OCI-LY1 (cell line): ENCODE measurements at regions not wholly inside any gene's neighbourhood (a gene's known extent, or its start where the extent isn't known, plus 50 kb on each side); places are given as distances from the start of the nearest gene placed in this dataset.

Experiments
- H2AFZ ChIP-seq: fragments of 200-600 bp; sonication (generic), shearing (Covaris generic); 2 replicates; pipeline ENCODE4 v1.6.0; 2014; ENCODE audit warnings: antibody characterized with exemption, mild to moderate bottlenecking, low read length
- H3F3A ChIP-seq: fragments of 200-600 bp; sonication (generic), shearing (Covaris generic); 2 replicates; pipeline ENCODE4 v1.6.0; 2014; ENCODE audit warnings: mild to moderate bottlenecking, antibody characterized with exemption, low read length, moderate library complexity; ENCODE audit not compliant: insufficient read depth
- H3K27ac ChIP-seq: fragments of 200-600 bp; sonication (generic); 2 replicates; pipeline ENCODE4 v1.5.1; 2014; ENCODE audit warnings: low read length, mixed run types, mild to moderate bottlenecking, low read depth; ENCODE audit not compliant: poor library complexity, severe bottlenecking
- H3K27me3 ChIP-seq: fragments of 200-600 bp; sonication (generic); 2 replicates; pipeline ENCODE4 v1.6.0; 2014; ENCODE audit warnings: antibody characterized with exemption, mild to moderate bottlenecking, low read length, moderate library complexity; ENCODE audit not compliant: insufficient read depth
- H3K36me3 ChIP-seq: fragments of 200-600 bp; sonication (generic); 2 replicates; pipeline ENCODE4 v1.6.1; 2014; ENCODE audit warnings: mild to moderate bottlenecking, antibody characterized with exemption, low read length, moderate library complexity, mixed read lengths; ENCODE audit not compliant: insufficient read depth
- H3K4me1 ChIP-seq: fragments of 200-600 bp; sonication (generic); 2 replicates; pipeline ENCODE4 v1.5.1; 2014; ENCODE audit warnings: mild to moderate bottlenecking, low read length, moderate library complexity; ENCODE audit not compliant: insufficient read depth, severe bottlenecking
- H3K4me2 ChIP-seq: fragments of 200-600 bp; sonication (generic), shearing (Covaris generic); 2 replicates; pipeline ENCODE4 v1.6.1; 2014; ENCODE audit warnings: low read length
- H3K4me3 ChIP-seq: fragments of 200-600 bp; sonication (generic); 2 replicates; pipeline ENCODE4 v1.5.1; 2014; ENCODE audit warnings: low read length, low read depth, mild to moderate bottlenecking, mixed read lengths; ENCODE audit not compliant: poor library complexity, severe bottlenecking
- H3K79me2 ChIP-seq: fragments of 200-600 bp; shearing (Covaris generic); 2 replicates; pipeline ENCODE4 v1.6.1; 2016; ENCODE audit warnings: mixed run types, low read length, mixed read lengths; ENCODE audit not compliant: insufficient read depth
- H3K9ac ChIP-seq: fragments of 200-600 bp; sonication (generic), shearing (Covaris generic); 2 replicates; pipeline ENCODE4 v1.6.1; 2014; ENCODE audit warnings: mild to moderate bottlenecking, low read length, mixed read lengths
- H3K9me2 ChIP-seq: fragments of 200-600 bp; sonication (generic), shearing (Covaris generic); 2 replicates; pipeline ENCODE4 v1.6.1; 2014; ENCODE audit warnings: low read depth, mild to moderate bottlenecking, low read length, mixed read lengths
- H3K9me3 ChIP-seq: fragments of 200-600 bp; shearing (Covaris generic); 2 replicates; pipeline ENCODE4 v1.6.1; 2014; ENCODE audit warnings: low read length, mixed read lengths
- H4K20me1 ChIP-seq: fragments of 200-600 bp; sonication (generic), shearing (Covaris generic); 2 replicates; pipeline ENCODE4 v1.6.0; 2016; ENCODE audit warnings: mild to moderate bottlenecking, low read length; ENCODE audit not compliant: insufficient read depth
- CTCF ChIP-seq: fragments of 200-600 bp; sonication (generic), shearing (Covaris generic); IDR thresholded peaks from 2 replicates; pipeline ENCODE4 v1.5.1; 2017; ENCODE audit warnings: mild to moderate bottlenecking, antibody characterized with exemption, low read length, moderate library complexity, mixed read lengths
- EZH2 ChIP-seq: fragments of 200-600 bp; sonication (generic), shearing (Covaris generic); IDR thresholded peaks from 2 replicates; pipeline ENCODE4 v1.8.0; 2017; ENCODE audit warnings: borderline replicate concordance, mixed run types, mild to moderate bottlenecking, antibody characterized with exemption, low read length, moderate library complexity, mixed read lengths

- Histone ChIP-seq H3K79me2 (no peaks in the 10 kb centered on the region), H3K36me3 (no peaks in the 10 kb centered on the region), H3K27ac (no peak overlapping the region), H3K9ac (no peak overlapping the region), H4K20me1 (no peaks in the 10 kb centered on the region), H2AFZ (no peak overlapping the region), H3K4me3 (no peak overlapping the region), H3K9me2 (no peaks in the 10 kb centered on the region), H3K4me1 (no peaks in the 10 kb centered on the region), H3F3A (no peaks in the 10 kb centered on the region), H3K27me3 (no peaks in the 10 kb centered on the region), H3K4me2 (no peak overlapping the region), H3K9me3 (no peaks in the 10 kb centered on the region)
- TF ChIP-seq EZH2, result no peak
- TF ChIP-seq CTCF, result no peak
Observed at GRCh38 chr9:80009204-80009603, 437.4 kb downstream of the TLE4 start.

DNA sequence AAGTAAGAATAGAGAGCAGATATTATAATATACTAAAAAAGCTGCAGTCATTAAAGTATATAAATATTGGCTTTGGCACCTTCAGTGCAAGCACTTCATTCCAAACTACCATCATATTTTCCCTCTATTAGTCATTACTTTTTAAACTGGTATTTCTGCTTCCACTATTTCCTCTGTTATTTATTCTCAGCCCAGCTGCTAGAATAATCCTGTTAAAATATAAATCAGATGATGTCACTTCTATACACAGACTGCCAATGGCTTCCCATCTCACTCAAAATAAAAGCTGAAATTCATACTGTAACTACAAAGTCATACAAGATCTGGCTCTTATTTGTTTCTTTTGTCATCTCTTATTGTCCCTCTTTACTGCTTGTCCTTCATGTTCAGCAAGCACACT lies 432.9 kb downstream of the TLE4 start:
- H3K27ac ChIP-seq, result no peak overlapping the region
- no peaks in the 10 kb centered on the region for H3K9me2 ChIP-seq
- H3K9me3 ChIP-seq, result no peaks in the 10 kb centered on the region
- no peak overlapping the region for H3K4me3 ChIP-seq
- H3K79me2 ChIP-seq, result no peaks in the 10 kb centered on the region
- no peaks in the 10 kb centered on the region for H3K36me3 ChIP-seq
- no peak for TF ChIP-seq CTCF
- TF ChIP-seq EZH2, result no peak
- H2AFZ ChIP-seq, result no peak overlapping the region
- H3K4me1 ChIP-seq, result no peaks in the 10 kb centered on the region
- no peak overlapping the region for H3K4me2 ChIP-seq
- H3K9ac ChIP-seq, result no peak overlapping the region
- no peaks in the 10 kb centered on the region for H3F3A ChIP-seq
- no peaks in the 10 kb centered on the region for H4K20me1 ChIP-seq
- no peaks in the 10 kb centered on the region for H3K27me3 ChIP-seq

DNA sequence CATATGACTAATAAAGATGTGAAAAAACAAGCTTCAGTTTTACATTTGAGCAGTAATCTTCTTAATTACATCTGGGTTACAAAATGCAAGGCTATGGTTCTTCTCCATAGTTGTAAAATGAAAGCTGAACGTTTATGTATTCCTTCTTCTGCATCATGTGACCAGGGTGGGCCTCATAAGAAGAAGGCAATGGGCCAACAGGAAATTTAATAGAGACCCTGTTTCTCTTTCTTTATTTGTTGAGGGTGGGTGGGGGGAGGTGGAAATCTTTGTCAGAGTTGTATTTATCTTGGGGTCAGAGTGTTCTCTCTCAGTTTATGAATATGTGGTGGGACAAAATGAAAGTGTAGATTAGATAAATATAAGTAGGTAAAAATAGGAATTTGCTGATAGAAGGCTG lies 418.8 kb downstream of the TLE4 start:
- Histone ChIP-seq H3F3A (no peaks in the 10 kb centered on the region), H3K79me2 (no peaks in the 10 kb centered on the region), H3K9me3 (no peaks in the 10 kb centered on the region), H4K20me1 (no peaks in the 10 kb centered on the region), H3K27ac (no peak overlapping the region), H3K4me2 (no peak overlapping the region), H3K36me3 (no peaks in the 10 kb centered on the region), H2AFZ (no peak overlapping the region), H3K27me3 (no peaks in the 10 kb centered on the region), H3K9ac (no peak overlapping the region), H3K9me2 (no peaks in the 10 kb centered on the region), H3K4me1 (no peaks in the 10 kb centered on the region), H3K4me3 (no peak overlapping the region)
- TF ChIP-seq EZH2 (no peak), CTCF (no peak)
